Testis (tissue), 2 donors: ENCODE measurements at regions not wholly inside any gene's neighbourhood (a gene's known extent, or its start where the extent isn't known, plus 50 kb on each side); places are given as distances from the start of the nearest gene placed in this dataset.

Experiments used
- POLR2A ChIP-seq: fragments of 450-650 bp; IDR thresholded peaks from one replicate; pipeline ENCODE4 v1.6.1; 2017; ENCODE audit warnings: antibody characterized with exemption, mild to moderate bottlenecking, moderate library complexity
- TF ChIP-seq, protein P1 (sequence below), 3 experiments: fragments of 450-650 bp in 2 of 3; fragments of 200-600 bp in 1 of 3; sonication (generic) in 1 of 3; IDR thresholded peaks; one replicate each; pipeline ENCODE4 v1.5.1; 2016 to 2019; ENCODE audit warnings: antibody characterized with exemption in 3 of 3, mild to moderate bottlenecking in 2 of 3, moderate library complexity in 1 of 3

- TF ChIP-seq, protein P1, sequence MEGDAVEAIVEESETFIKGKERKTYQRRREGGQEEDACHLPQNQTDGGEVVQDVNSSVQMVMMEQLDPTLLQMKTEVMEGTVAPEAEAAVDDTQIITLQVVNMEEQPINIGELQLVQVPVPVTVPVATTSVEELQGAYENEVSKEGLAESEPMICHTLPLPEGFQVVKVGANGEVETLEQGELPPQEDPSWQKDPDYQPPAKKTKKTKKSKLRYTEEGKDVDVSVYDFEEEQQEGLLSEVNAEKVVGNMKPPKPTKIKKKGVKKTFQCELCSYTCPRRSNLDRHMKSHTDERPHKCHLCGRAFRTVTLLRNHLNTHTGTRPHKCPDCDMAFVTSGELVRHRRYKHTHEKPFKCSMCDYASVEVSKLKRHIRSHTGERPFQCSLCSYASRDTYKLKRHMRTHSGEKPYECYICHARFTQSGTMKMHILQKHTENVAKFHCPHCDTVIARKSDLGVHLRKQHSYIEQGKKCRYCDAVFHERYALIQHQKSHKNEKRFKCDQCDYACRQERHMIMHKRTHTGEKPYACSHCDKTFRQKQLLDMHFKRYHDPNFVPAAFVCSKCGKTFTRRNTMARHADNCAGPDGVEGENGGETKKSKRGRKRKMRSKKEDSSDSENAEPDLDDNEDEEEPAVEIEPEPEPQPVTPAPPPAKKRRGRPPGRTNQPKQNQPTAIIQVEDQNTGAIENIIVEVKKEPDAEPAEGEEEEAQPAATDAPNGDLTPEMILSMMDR (IDR thresholded peaks at IDR 0.05): no peak
- TF ChIP-seq POLR2A: no peak
Measured at GRCh38 chr9:91044354-91044753, 242.7 kb downstream of the SYK start.
